Adrenal gland (tissue), 9 donors: ENCODE measurements at regions not wholly inside any gene's neighbourhood (a gene's known extent, or its start where the extent isn't known, plus 50 kb on each side); places are given as distances from the start of the nearest gene placed in this dataset.

ENCODE experiments used
- DNase-seq, 7 donors: peaks; one replicate each; pipeline ENCODE4 v3.0.0-alpha.2; 2019 to 2020
- H3K27ac ChIP-seq, 5 donors: fragments of 200-600 bp; sonication (generic) in 4 of 5; 1 replicate in 3 of 5; 2 replicates in 2 of 5; pipeline versions ENCODE4 v1.5.1 to v1.8.0; 2016 to 2020; ENCODE audit warnings: mild to moderate bottlenecking in 1 of 5
- H3K27me3 ChIP-seq: fragments of 200-600 bp; 2 replicates; pipeline ENCODE4 v1.8.0; 2021
- H3K36me3 ChIP-seq, 2 donors: fragments of 200-600 bp; replicated peaks in 1 of 2; 1 replicate in 1 of 2; 2 replicates in 1 of 2; pipeline versions ENCODE4 v1.5.1 to v1.8.0; 2018 to 2022
- H3K4me1 ChIP-seq, 2 donors: fragments of 200-600 bp; replicated peaks in 1 of 2; 1 replicate in 1 of 2; 2 replicates in 1 of 2; pipeline versions ENCODE4 v1.5.1 to v1.8.0; 2018 to 2021
- H3K4me3 ChIP-seq, 4 donors: fragments of 200-600 bp; sonication (generic) in 3 of 4; one replicate each; pipeline ENCODE4 v1.5.1; 2016 to 2018
- H3K9me3 ChIP-seq, 3 donors: fragments of 200-600 bp; sonication (generic) in 1 of 3; replicated peaks in 1 of 3; 1 replicate in 2 of 3; 2 replicates in 1 of 3; pipeline versions ENCODE4 v1.5.1 to v1.8.0; 2016 to 2021
- CTCF ChIP-seq, 6 experiments: fragments of 450-650 bp in 4 of 6; fragments of 200-600 bp in 2 of 6; sonication (generic) in 1 of 6; IDR thresholded peaks; 1 replicate in 5 of 6; 2 replicates in 1 of 6; pipeline versions ENCODE4 v1.5.1 to v1.8.0; 2016 to 2021; ENCODE audit warnings: antibody characterized with exemption in 6 of 6, mild to moderate bottlenecking in 2 of 6, moderate library complexity in 1 of 6
- POLR2A ChIP-seq, 2 donors: fragments of 450-650 bp; IDR thresholded peaks; one replicate each; pipeline ENCODE4 v1.6.1; 2017; ENCODE audit warnings: antibody characterized with exemption in 2 of 2, mild to moderate bottlenecking in 2 of 2, moderate library complexity in 1 of 2
- WGBS, 4 donors: extraction: QIAGEN DNeasy Blood & Tissue Kit in 2 of 4; methylation state at CpG; one replicate each; pipeline versions ENCODE4 v1.1.5 to v1.1.7; 2013 to 2017; 5-methylcytosine and 5-hydroxymethylcytosine counted together
- intact Hi-C, 2 donors: fragments of 100-400 bp; cut with DNase I; formaldehyde crosslinking; loops; one replicate each; pipeline versions ENCODE4 v1.14.1 to v1.15.0; 2022 to 2023
- donor health status: healthy with polysubstance abuse.
- donor health status: Bipolar disorder and iron deficiency.
- donor health status: DM: yes; HTN: yes; CAD: no.
- donor health status: DM: no; HTN: no; CAD: no.
- donor health status: DM: no; HTN: no; CAD: no.

- Histone ChIP-seq H3K27me3 (no peaks in the 10 kb centered on the region), H3K36me3 (no peaks in the 10 kb centered on the region), H3K27ac (no peak overlapping the region), H3K4me1 (no peaks in the 10 kb centered on the region), H3K9me3 (no peaks in the 10 kb centered on the region), H3K4me3 (no peak overlapping the region)
- WGBS, 4 donors: 93 to 100% (median 95%) methylated on average over 2 of the region's 2 CpGs
- no peak for TF ChIP-seq CTCF (IDR thresholded peaks at IDR 0.05)
- no peak for TF ChIP-seq POLR2A (IDR thresholded peaks at IDR 0.05)
- DNase-seq: no peak
- intact Hi-C loops: no loop called here
Observed at GRCh38 chr2:54042897-54043620, 72.3 kb upstream of the PSME4 start.

GRCh38 chr2:54042341-54042740, 71.5 kb upstream of the PSME4 start:
- intact Hi-C loops: no loop called here
- no peak for DNase-seq
- Histone ChIP-seq H3K9me3 (no peaks in the 10 kb centered on the region), H3K4me1 (no peaks in the 10 kb centered on the region), H3K36me3 (no peaks in the 10 kb centered on the region), H3K27ac (no peak overlapping the region), H3K27me3 (no peaks in the 10 kb centered on the region), H3K4me3 (no peak overlapping the region)
- TF ChIP-seq CTCF (IDR thresholded peaks at IDR 0.05) (no peak), POLR2A (IDR thresholded peaks at IDR 0.05) (no peak)
- WGBS, 4 donors: 54 to 79% (median 71%) methylated on average over 2 of the region's 2 CpGs

- WGBS, 4 donors: 88 to 93% (median 89%) methylated on average over 4 of the region's 4 CpGs
Observed at GRCh38 chr2:54041135-54041534, 70.3 kb upstream of the PSME4 start.

GRCh38 chr2:54040685-54041084, 69.9 kb upstream of the PSME4 start:
- no peaks in the 10 kb centered on the region for H3K27me3 ChIP-seq
- H3K27ac ChIP-seq: no peak overlapping the region
- no peak for TF ChIP-seq CTCF (IDR thresholded peaks at IDR 0.05)
- TF ChIP-seq POLR2A (IDR thresholded peaks at IDR 0.05): no peak
- no peak for DNase-seq
- no peak overlapping the region for H3K4me3 ChIP-seq
- intact Hi-C loops: no loop called here
- 95 to 100% (median 96%) methylated on average over 1 of the region's 1 CpG for WGBS, 4 donors
- H3K36me3 ChIP-seq: no peaks in the 10 kb centered on the region
- H3K4me1 ChIP-seq: no peaks in the 10 kb centered on the region
- no peaks in the 10 kb centered on the region for H3K9me3 ChIP-seq

More at GRCh38 chr2:54041135-54041534, 70.3 kb upstream of the PSME4 start:
- H3K27me3 ChIP-seq: no peaks in the 10 kb centered on the region
- no peaks in the 10 kb centered on the region for H3K36me3 ChIP-seq
- H3K27ac ChIP-seq: no peak overlapping the region
- DNase-seq: no peak
- H3K4me3 ChIP-seq: no peak overlapping the region
- intact Hi-C loops: no loop called here
- H3K9me3 ChIP-seq: no peaks in the 10 kb centered on the region
- H3K4me1 ChIP-seq: no peaks in the 10 kb centered on the region
- no peak for TF ChIP-seq POLR2A (IDR thresholded peaks at IDR 0.05)
- no peak for TF ChIP-seq CTCF (IDR thresholded peaks at IDR 0.05)
